SK-N-SH (cell line): ENCODE measurements at regions not wholly inside any gene's neighbourhood (a gene's known extent, or its start where the extent isn't known, plus 50 kb on each side); places are given as distances from the start of the nearest gene placed in this dataset.

ENCODE experiments used
- CTCF ChIA-PET: fragments of 300-600, 350-600 bp; formaldehyde crosslinking; extraction: SDS; loops from one replicate; lab custom pipeline; 2021; lab: Yijun Ruan, JAX
- POLR2A ChIA-PET: fragments of 350-600 bp; sonication (Branson Sonifier 250); formaldehyde crosslinking; extraction: SDS; loops from one replicate; lab custom pipeline; 2020; ENCODE audit warnings: antibody characterized with exemption, inconsistent platforms; lab: Yijun Ruan, JAX
- DNase-seq: peaks from one replicate; pipeline ENCODE4 v3.0.0; 2012
- H2AFZ ChIP-seq: fragments of 200-600 bp; sonication (generic); 2 replicates; pipeline ENCODE4 v1.8.1; 2016; ENCODE audit warnings: antibody characterized with exemption, mild to moderate bottlenecking, low read depth
- H3F3A ChIP-seq: fragments of 200-600 bp; sonication (generic); replicated peaks from 2 replicates; pipeline ENCODE3; 2016; ENCODE audit warnings: antibody characterized with exemption, mild to moderate bottlenecking; ENCODE audit not compliant: insufficient read depth
- H3K27ac ChIP-seq, 2 experiments: fragments of 200-500 bp in 1 of 2; fragments of 200-600 bp in 1 of 2; sonication (Bioruptor generic) in 1 of 2; sonication (generic), shearing (Covaris generic) in 1 of 2; 2 replicates each; pipeline versions ENCODE4 v1.5.1 to v1.6.1; 2014 to 2016; ENCODE audit warnings: low read depth in 2 of 2, inconsistent platforms in 1 of 2, low read length in 1 of 2, mild to moderate bottlenecking in 1 of 2, mixed read lengths in 1 of 2
- H3K27me3 ChIP-seq: fragments of 200-600 bp; sonication (generic), shearing (Covaris generic); 2 replicates; pipeline ENCODE4 v1.6.1; 2016; ENCODE audit warnings: mixed run types; ENCODE audit not compliant: insufficient read depth
- H3K36me3 ChIP-seq, 2 experiments: fragments of 200-500 bp in 1 of 2; fragments of 200-600 bp in 1 of 2; sonication (Bioruptor generic) in 1 of 2; sonication (generic) in 1 of 2; replicated peaks in 1 of 2; 2 replicates each; pipeline versions ENCODE3 to v1.5.1; 2014 to 2016; ENCODE audit warnings: low read length in 1 of 2, mild to moderate bottlenecking in 1 of 2; ENCODE audit not compliant: insufficient read depth in 2 of 2, control insufficient read depth in 1 of 2
- H3K4me1 ChIP-seq, 2 experiments: fragments of 200-500 bp in 1 of 2; fragments of 200-600 bp in 1 of 2; sonication (Bioruptor generic) in 1 of 2; sonication (generic), shearing (Covaris generic) in 1 of 2; 2 replicates each; pipeline versions ENCODE4 v1.5.1 to v1.6.1; 2014 to 2016; ENCODE audit warnings: low read depth in 1 of 2, low read length in 1 of 2, mixed run types in 1 of 2; ENCODE audit not compliant: insufficient read depth in 2 of 2, control insufficient read depth in 1 of 2
- H3K4me2 ChIP-seq: fragments of 200-600 bp; sonication (generic), shearing (Covaris generic); 2 replicates; pipeline ENCODE4 v1.6.1; 2017; ENCODE audit warnings: mixed run types
- H3K4me3 ChIP-seq, 2 experiments: fragments of 200-500 bp in 1 of 2; fragments of 200-600 bp in 1 of 2; sonication (Bioruptor generic) in 1 of 2; sonication (generic), shearing (Covaris generic) in 1 of 2; 2 replicates each; pipeline versions ENCODE4 v1.5.1 to v1.8.1; 2014 to 2016; ENCODE audit warnings: low read depth in 2 of 2, inconsistent platforms in 1 of 2, low read length in 1 of 2, mild to moderate bottlenecking in 1 of 2, mixed read lengths in 1 of 2, moderate library complexity in 1 of 2
- H3K79me2 ChIP-seq: fragments of 200-600 bp; sonication (generic); 2 replicates; pipeline ENCODE4 v1.8.1; 2017; ENCODE audit warnings: mild to moderate bottlenecking; ENCODE audit not compliant: insufficient read depth
- H3K9ac ChIP-seq: fragments of 200-600 bp; sonication (generic); 2 replicates; pipeline ENCODE4 v1.6.1; 2017; ENCODE audit warnings: mixed run types
- H3K9me2 ChIP-seq: fragments of 200-600 bp; sonication (generic); 2 replicates; pipeline ENCODE4 v1.6.1; 2017; ENCODE audit warnings: mixed run types
- H3K9me3 ChIP-seq: fragments of 200-600 bp; sonication (generic); 2 replicates; pipeline ENCODE4 v1.6.1; 2017; ENCODE audit warnings: mixed run types, mild to moderate bottlenecking, moderate library complexity
- H4K20me1 ChIP-seq: fragments of 200-600 bp; sonication (generic); 2 replicates; pipeline ENCODE4 v1.6.1; 2017; ENCODE audit warnings: mild to moderate bottlenecking, mixed run types; ENCODE audit not compliant: insufficient read depth
- ELF1 ChIP-seq: IDR thresholded peaks from 2 replicates; pipeline ENCODE4 v1.4.0; 2012
- EP300 ChIP-seq, 2 experiments: IDR thresholded peaks; 2 replicates each; pipeline versions ENCODE4 v1.4.0 to v1.6.1; 2012; ENCODE audit warnings: borderline replicate concordance in 1 of 2, low read depth in 1 of 2, low read length in 1 of 2
- EZH2phosphoT487 ChIP-seq: fragments of 200-600 bp; sonication (generic); IDR thresholded peaks from 2 replicates; pipeline ENCODE4 v1.6.1; 2017; ENCODE audit warnings: low read depth, mixed run types, mild to moderate bottlenecking, antibody characterized with exemption, moderate library complexity, borderline replicate concordance
- FOSL2 ChIP-seq: IDR thresholded peaks from 2 replicates; pipeline ENCODE4 v1.4.0; 2012; ENCODE audit warnings: low read depth, mild to moderate bottlenecking, moderate library complexity, borderline replicate concordance
- FOXJ3 ChIP-seq: sonication (generic); formaldehyde crosslinking; IDR thresholded peaks from 2 replicates; pipeline ENCODE4 v1.5.1; 2020; ENCODE audit warnings: mild to moderate bottlenecking, missing genetic modification reagents
- FOXM1 ChIP-seq: IDR thresholded peaks from 2 replicates; pipeline ENCODE4 v1.4.0; 2012; ENCODE audit warnings: low read depth, mild to moderate bottlenecking
- JUND ChIP-seq: IDR thresholded peaks from 2 replicates; pipeline ENCODE4 v1.4.0; 2012
- MEF2A ChIP-seq: IDR thresholded peaks from 2 replicates; pipeline ENCODE4 v1.4.0; 2012; ENCODE audit warnings: low read depth, borderline replicate concordance
- RAD21 ChIP-seq: IDR thresholded peaks from 2 replicates; pipeline ENCODE4 v1.6.1; 2012; ENCODE audit warnings: mild to moderate bottlenecking, low read length
- RXRA ChIP-seq: IDR thresholded peaks from 2 replicates; pipeline ENCODE4 v1.4.0; 2012; ENCODE audit warnings: low read depth, mild to moderate bottlenecking, borderline replicate concordance
- SIN3A ChIP-seq: IDR thresholded peaks from 2 replicates; pipeline ENCODE4 v1.6.1; 2012; ENCODE audit warnings: low read depth, mild to moderate bottlenecking, low read length, moderate library complexity, borderline replicate concordance
- SMC3 ChIP-seq: IDR thresholded peaks from 2 replicates; pipeline ENCODE4 v1.6.1; 2012; ENCODE audit warnings: low read depth, low read length, improper control_type of control experiment
- TAF1 ChIP-seq: IDR thresholded peaks from 2 replicates; pipeline ENCODE4 v1.6.1; 2012; ENCODE audit warnings: low read depth, mild to moderate bottlenecking, low read length, moderate library complexity, borderline replicate concordance
- TEAD4 ChIP-seq: IDR thresholded peaks from 2 replicates; pipeline ENCODE4 v1.4.0; 2012; ENCODE audit warnings: mild to moderate bottlenecking, borderline replicate concordance; ENCODE audit not compliant: insufficient read depth
- YY1 ChIP-seq: IDR thresholded peaks from 2 replicates; pipeline ENCODE4 v1.4.0; 2012; ENCODE audit warnings: low read depth, mild to moderate bottlenecking
- WGBS: methylation state at CpG from one replicate; pipeline ENCODE4 v1.1.6; 2017; ENCODE audit warnings: low lambda C conversion rate; 5-methylcytosine and 5-hydroxymethylcytosine counted together
- TF ChIP-seq, protein P1 (sequence below): IDR thresholded peaks from 2 replicates; pipeline ENCODE4 v1.4.0; 2012; ENCODE audit warnings: low read depth
- TF ChIP-seq, protein P2 (sequence below): IDR thresholded peaks from 2 replicates; pipeline ENCODE4 v1.4.0; 2012; ENCODE audit warnings: low read depth, borderline replicate concordance
- TF ChIP-seq, protein P3 (sequence below): IDR thresholded peaks from 2 replicates; pipeline ENCODE4; 2012

- no peak for TF ChIP-seq JUND
- no peak for TF ChIP-seq SMC3
- no peak for TF ChIP-seq EP300 (IDR thresholded peaks at IDR 0.05; ENCODE audit: borderline replicate concordance in 1 of 2, low read depth in 1 of 2, low read length in 1 of 2)
- no peak for TF ChIP-seq RXRA
- TF ChIP-seq FOXM1, result no peak
- no peak for TF ChIP-seq RAD21
- TF ChIP-seq, protein P1, sequence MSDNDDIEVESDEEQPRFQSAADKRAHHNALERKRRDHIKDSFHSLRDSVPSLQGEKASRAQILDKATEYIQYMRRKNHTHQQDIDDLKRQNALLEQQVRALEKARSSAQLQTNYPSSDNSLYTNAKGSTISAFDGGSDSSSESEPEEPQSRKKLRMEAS, result no peak
- no peak for TF ChIP-seq MEF2A
- TF ChIP-seq SIN3A, result no peak
- no peak for TF ChIP-seq FOSL2
- TF ChIP-seq TAF1, result no peak
- TF ChIP-seq YY1, result no peak
- no peak for TF ChIP-seq ELF1
- TF ChIP-seq, protein P2, sequence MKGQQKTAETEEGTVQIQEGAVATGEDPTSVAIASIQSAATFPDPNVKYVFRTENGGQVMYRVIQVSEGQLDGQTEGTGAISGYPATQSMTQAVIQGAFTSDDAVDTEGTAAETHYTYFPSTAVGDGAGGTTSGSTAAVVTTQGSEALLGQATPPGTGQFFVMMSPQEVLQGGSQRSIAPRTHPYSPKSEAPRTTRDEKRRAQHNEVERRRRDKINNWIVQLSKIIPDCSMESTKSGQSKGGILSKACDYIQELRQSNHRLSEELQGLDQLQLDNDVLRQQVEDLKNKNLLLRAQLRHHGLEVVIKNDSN, result no peak
- TF ChIP-seq, protein P3, sequence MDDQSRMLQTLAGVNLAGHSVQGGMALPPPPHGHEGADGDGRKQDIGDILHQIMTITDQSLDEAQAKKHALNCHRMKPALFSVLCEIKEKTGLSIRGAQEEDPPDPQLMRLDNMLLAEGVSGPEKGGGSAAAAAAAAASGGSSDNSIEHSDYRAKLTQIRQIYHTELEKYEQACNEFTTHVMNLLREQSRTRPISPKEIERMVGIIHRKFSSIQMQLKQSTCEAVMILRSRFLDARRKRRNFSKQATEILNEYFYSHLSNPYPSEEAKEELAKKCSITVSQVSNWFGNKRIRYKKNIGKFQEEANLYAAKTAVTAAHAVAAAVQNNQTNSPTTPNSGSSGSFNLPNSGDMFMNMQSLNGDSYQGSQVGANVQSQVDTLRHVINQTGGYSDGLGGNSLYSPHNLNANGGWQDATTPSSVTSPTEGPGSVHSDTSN, result no peak
- Histone ChIP-seq H3K4me1 (no peaks in the 10 kb centered on the region), H3K9me2 (no peaks in the 10 kb centered on the region), H3K4me2 (no peak overlapping the region), H2AFZ (no peak overlapping the region), H3F3A (no peaks in the 10 kb centered on the region), H3K9me3 (no peaks in the 10 kb centered on the region), H3K4me3 (no peak overlapping the region), H3K9ac (no peak overlapping the region), H3K36me3 (no peaks in the 10 kb centered on the region), H3K79me2 (no peaks in the 10 kb centered on the region), H3K27ac (no peak overlapping the region), H4K20me1 (no peaks in the 10 kb centered on the region), H3K27me3 (no peaks in the 10 kb centered on the region; the same call in 1 of the 2 replicates)
- 4% methylated on average over 5 of the region's 5 CpGs for WGBS
- ChIA-PET POLR2A (no interaction called here), CTCF (no interaction called here)
- DNase-seq, result no peak
These were observed 214.7 kb downstream of the CLIC5 start for GRCh38 chr6:45800911-45801310.

DNA sequence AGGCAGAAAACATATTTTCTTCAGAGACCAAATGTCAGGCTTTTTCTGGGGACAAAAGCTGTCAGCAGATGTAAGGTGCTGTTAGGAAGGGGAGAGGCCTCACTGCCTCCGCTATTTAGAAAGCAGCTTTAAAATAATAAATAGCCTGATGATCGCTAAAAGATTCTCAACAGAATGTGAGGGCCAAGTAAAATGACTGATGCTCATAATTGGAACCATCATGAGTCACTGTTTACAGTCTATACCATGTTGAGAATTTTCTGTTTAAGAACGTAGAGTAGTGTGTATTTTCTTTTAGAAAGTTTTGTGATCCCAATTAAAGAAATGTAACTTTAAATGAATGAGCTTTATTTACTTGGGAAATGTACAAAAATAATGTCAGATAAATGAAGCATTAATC, 220.0 kb downstream of the CLIC5 start:
- H3K36me3 ChIP-seq, result no peaks in the 10 kb centered on the region
- no peaks in the 10 kb centered on the region for H3K79me2 ChIP-seq
- 0 out of 4 replicates have a peak, but pooled peaks cover 0 to 3% of the 10 kb centered on the region in 2 experiments for H3K4me1 ChIP-seq
- H4K20me1 ChIP-seq, result no peaks in the 10 kb centered on the region
- CTCF ChIA-PET, result no interaction called here
- no peak overlapping the region for H3K4me3 ChIP-seq
- no peak overlapping the region for H3K9ac ChIP-seq
- no peak overlapping the region for H2AFZ ChIP-seq
- H3F3A ChIP-seq, result peaks cover 13% of the 10 kb centered on the region
- POLR2A ChIA-PET, result no interaction called here
- WGBS, result 8% methylated on average over 3 of the region's 3 CpGs
- H3K9me2 ChIP-seq, result no peaks in the 10 kb centered on the region
- H3K27ac ChIP-seq, result no peak overlapping the region
- H3K9me3 ChIP-seq, result no peaks in the 10 kb centered on the region
- DNase-seq, result no peak
- TF ChIP-seq FOXJ3 (no peak), JUND (no peak), TEAD4 (no peak), ELF1 (no peak), RXRA (no peak), EZH2phosphoT487 (no peak)
- H3K4me2 ChIP-seq, result no peak overlapping the region
- H3K27me3 ChIP-seq, result no peaks in the 10 kb centered on the region; the same call in 1 of the 2 replicates
